ENCODE measurements at regions not wholly inside any gene's neighbourhood (a gene's known extent, or its start where the extent isn't known, plus 50 kb on each side); places are given as distances from the start of the nearest gene placed in this dataset.

DNA sequence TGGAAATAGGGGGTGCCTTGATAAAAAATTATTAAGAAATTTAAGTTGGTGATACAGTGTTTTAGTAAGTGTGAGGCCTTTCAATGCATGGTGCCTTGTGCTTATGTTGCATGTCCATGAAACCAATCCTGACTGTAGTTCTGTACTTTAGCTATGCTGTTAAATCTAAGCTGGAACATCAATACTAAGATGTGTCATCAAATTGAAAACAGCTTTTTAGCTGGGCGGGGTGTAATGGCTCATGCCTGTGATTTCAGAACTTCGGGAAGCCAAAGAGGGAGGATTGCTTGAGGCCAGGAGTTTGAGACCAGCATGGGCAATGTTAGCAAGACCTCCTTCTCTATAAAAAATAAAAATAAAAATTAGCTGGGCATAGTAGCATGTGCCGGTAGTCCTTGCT, 930.3 kb upstream of the PCDH9 start:
- no peak for DNase-seq
- H3K9me3 Mint-ChIP-seq (ENCODE audit: low read depth): peaks cover 2% of the 10 kb centered on the region
- no peak for ATAC-seq
- no peak overlapping the region for H3K4me3 Mint-ChIP-seq
- H3K27ac Mint-ChIP-seq: no peak overlapping the region
- no peaks in the 10 kb centered on the region for H3K27me3 Mint-ChIP-seq
- CTCF ChIA-PET: no interaction called here
- H3K36me3 Mint-ChIP-seq: no peaks in the 10 kb centered on the region
- H3K4me1 Mint-ChIP-seq: no peaks in the 10 kb centered on the region

- CTCF ChIA-PET: no interaction called here
- Mint-ChIP-seq H3K36me3 (no peaks in the 10 kb centered on the region), H3K27ac (no peak overlapping the region), H3K4me3 (no peak overlapping the region), H3K27me3 (no peaks in the 10 kb centered on the region), H3K4me1 (no peaks in the 10 kb centered on the region), H3K9me3 (ENCODE audit: low read depth) (peaks cover 11% of the 10 kb centered on the region)
- no peak for DNase-seq
- ATAC-seq: no peak
Observed at GRCh38 chr13:68152414-68152813, 922.3 kb upstream of the PCDH9 start.

- DNase-seq (no peak), ATAC-seq (no peak)
- Mint-ChIP-seq H3K4me3 (no peak overlapping the region), H3K36me3 (no peaks in the 10 kb centered on the region), H3K4me1 (no peaks in the 10 kb centered on the region), H3K27me3 (no peaks in the 10 kb centered on the region), H3K9me3 (ENCODE audit: low read depth) (peaks cover 10% of the 10 kb centered on the region), H3K27ac (no peak overlapping the region)
- CTCF ChIA-PET: no interaction called here
Observed at GRCh38 chr13:68145852-68146251, 915.7 kb upstream of the PCDH9 start.

GRCh38 chr13:68128297-68128915, 898.3 kb upstream of the PCDH9 start:
- no peaks in the 10 kb centered on the region for H3K27me3 Mint-ChIP-seq
- CTCF ChIA-PET: no interaction called here
- no peaks in the 10 kb centered on the region for H3K36me3 Mint-ChIP-seq
- ATAC-seq (no peak), DNase-seq (no peak)
- no peak overlapping the region for H3K4me3 Mint-ChIP-seq
- H3K4me1 Mint-ChIP-seq: no peaks in the 10 kb centered on the region
- no peak overlapping the region for H3K27ac Mint-ChIP-seq
- peaks cover 10% of the 10 kb centered on the region for H3K9me3 Mint-ChIP-seq (ENCODE audit: low read depth)

DNA sequence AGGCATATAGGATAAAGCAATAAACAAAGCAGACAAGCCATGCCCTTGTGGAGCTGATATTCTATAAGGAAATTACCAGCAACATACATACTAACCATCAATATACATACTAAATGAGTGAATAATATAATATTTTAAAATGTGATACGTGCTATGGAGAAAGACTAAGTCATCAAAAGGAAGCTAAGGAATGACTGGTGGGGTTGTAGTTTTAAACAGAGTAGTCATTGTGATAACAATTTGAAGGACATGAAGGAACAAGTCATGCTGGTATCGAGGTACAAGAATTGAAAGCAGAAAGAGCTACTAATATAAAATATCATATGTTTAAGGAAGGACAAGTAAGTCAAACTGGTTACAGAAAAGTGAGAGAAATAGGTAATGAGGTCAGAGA, 894.9 kb upstream of the PCDH9 start:
- H3K4me3 Mint-ChIP-seq: no peak overlapping the region
- H3K9me3 Mint-ChIP-seq (ENCODE audit: low read depth): peaks cover 6% of the 10 kb centered on the region
- ATAC-seq (no peak), DNase-seq (no peak)
- H3K36me3 Mint-ChIP-seq: no peaks in the 10 kb centered on the region
- H3K27ac Mint-ChIP-seq: no peak overlapping the region
- H3K27me3 Mint-ChIP-seq: no peaks in the 10 kb centered on the region
- CTCF ChIA-PET: no interaction called here
- no peaks in the 10 kb centered on the region for H3K4me1 Mint-ChIP-seq

DNA sequence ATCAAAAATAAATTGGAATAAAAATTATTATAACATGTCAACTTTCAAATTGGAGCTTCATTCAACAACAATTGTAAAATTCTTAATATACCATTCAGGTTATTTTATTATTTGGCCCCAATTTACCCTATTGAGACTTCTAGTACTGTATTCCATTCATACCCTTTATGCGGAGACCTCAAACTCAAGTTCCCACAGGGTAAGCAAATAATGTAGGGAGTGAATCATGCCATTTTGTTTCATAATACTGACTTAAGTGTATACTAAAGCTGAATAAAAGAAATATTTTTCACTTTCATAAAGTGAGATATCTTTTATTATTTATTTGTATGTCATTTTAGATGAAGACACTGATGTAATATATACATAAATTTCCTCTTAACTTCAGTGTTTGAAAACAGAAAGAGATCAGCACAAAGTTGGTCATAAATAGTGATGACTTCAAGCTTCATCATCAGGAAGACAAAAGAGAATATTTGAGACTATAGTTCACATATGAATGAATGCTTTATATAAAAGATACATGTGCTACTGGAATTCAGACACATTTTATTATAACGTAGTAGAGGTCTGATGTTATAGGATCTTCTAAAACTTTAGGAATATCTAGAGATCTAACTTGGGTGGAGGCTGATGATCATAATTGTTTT, 894.4 kb upstream of the PCDH9 start:
- ATAC-seq (no peak), DNase-seq (no peak)
- no peaks in the 10 kb centered on the region for H3K27me3 Mint-ChIP-seq
- no peak overlapping the region for H3K4me3 Mint-ChIP-seq
- no peaks in the 10 kb centered on the region for H3K4me1 Mint-ChIP-seq
- no peak overlapping the region for H3K27ac Mint-ChIP-seq
- H3K9me3 Mint-ChIP-seq (ENCODE audit: low read depth): peaks cover 2% of the 10 kb centered on the region
- H3K36me3 Mint-ChIP-seq: no peaks in the 10 kb centered on the region
- CTCF ChIA-PET: no interaction called here

DNA sequence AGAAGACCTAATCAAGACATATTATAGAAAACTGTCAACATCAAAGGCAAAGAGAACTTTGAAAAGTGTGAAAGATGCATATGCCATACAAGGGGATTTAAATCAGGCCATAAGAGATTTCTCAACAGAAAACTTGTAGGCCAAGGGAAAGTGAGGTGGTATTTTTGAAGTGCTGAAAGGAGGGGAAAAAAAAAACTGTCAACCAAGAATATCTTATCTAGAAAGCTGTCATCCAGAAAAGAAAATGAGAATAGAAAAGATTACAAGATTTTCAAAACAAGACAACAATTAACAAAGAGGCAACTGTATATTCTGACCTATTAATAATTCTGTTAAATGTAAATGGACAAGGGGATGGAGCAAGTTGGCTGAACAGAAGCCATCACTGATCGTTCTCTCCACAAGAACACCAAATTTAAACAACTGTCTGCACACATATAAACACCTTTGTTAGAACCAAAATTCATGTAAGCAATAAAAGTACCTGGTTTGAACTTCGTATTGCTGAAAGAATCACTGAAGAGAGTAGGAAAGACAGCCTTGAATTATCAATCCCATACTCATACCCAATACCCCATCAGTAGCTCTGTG, 880.1 kb upstream of the PCDH9 start:
- H3K27me3 Mint-ChIP-seq: no peaks in the 10 kb centered on the region

GRCh38 chr13:68107667-68108066, 877.5 kb upstream of the PCDH9 start:
- no peaks in the 10 kb centered on the region for H3K27me3 Mint-ChIP-seq

More for the DNA sequence above, 880.1 kb upstream of the PCDH9 start:
- no peak for ATAC-seq
- H3K27ac Mint-ChIP-seq: no peak overlapping the region
- H3K4me1 Mint-ChIP-seq: no peaks in the 10 kb centered on the region
- no peak overlapping the region for H3K4me3 Mint-ChIP-seq
- peaks cover 13% of the 10 kb centered on the region for H3K9me3 Mint-ChIP-seq (ENCODE audit: low read depth)
- no peak for DNase-seq
- H3K36me3 Mint-ChIP-seq: no peaks in the 10 kb centered on the region
- CTCF ChIA-PET: no interaction called here

DNA sequence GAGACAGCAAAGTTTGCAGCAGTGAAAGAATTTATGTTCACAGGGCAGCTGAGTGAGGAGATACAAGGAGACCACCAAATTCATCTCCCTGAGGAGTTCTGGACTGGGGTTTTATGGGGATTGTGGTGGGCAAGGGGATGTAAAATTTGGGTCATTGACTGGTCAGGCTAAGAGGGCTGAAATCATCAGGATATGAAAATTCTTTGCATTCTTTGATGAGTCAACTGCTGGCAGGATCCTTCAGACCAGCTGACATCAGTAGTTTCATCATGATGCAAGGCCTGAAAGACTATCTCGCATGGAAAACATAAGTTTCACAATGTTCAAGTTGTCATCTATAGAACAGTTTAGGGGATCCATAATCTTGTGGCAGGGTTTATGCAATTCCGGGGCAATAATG, 869.5 kb upstream of the PCDH9 start:
- CTCF ChIA-PET: no interaction called here
- no peak for ATAC-seq
- no peaks in the 10 kb centered on the region for H3K27me3 Mint-ChIP-seq
- no peak overlapping the region for H3K27ac Mint-ChIP-seq
- peaks cover 17% of the 10 kb centered on the region for H3K9me3 Mint-ChIP-seq (ENCODE audit: low read depth)
- no peak for DNase-seq
- H3K4me1 Mint-ChIP-seq: no peaks in the 10 kb centered on the region
- H3K4me3 Mint-ChIP-seq: no peak overlapping the region
- H3K36me3 Mint-ChIP-seq: no peaks in the 10 kb centered on the region

More at GRCh38 chr13:68107667-68108066, 877.5 kb upstream of the PCDH9 start:
- DNase-seq: no peak
- Mint-ChIP-seq H3K27ac (no peak overlapping the region), H3K4me1 (no peaks in the 10 kb centered on the region), H3K9me3 (ENCODE audit: low read depth) (peaks cover 13% of the 10 kb centered on the region), H3K36me3 (no peaks in the 10 kb centered on the region), H3K4me3 (no peak overlapping the region)
- CTCF ChIA-PET: no interaction called here
- no peak for ATAC-seq

- Mint-ChIP-seq H3K27me3 (no peaks in the 10 kb centered on the region), H3K27ac (no peak overlapping the region), H3K36me3 (no peaks in the 10 kb centered on the region), H3K9me3 (ENCODE audit: low read depth) (peaks cover 2% of the 10 kb centered on the region), H3K4me3 (no peak overlapping the region), H3K4me1 (no peaks in the 10 kb centered on the region)
- CTCF ChIA-PET: no interaction called here
- ATAC-seq: no peak
- DNase-seq: no peak
Observed at GRCh38 chr13:68081061-68081460, 850.9 kb upstream of the PCDH9 start.

- Mint-ChIP-seq H3K27me3 (no peaks in the 10 kb centered on the region), H3K27ac (no peak overlapping the region), H3K9me3 (ENCODE audit: low read depth) (peaks cover 2% of the 10 kb centered on the region), H3K4me3 (no peak overlapping the region), H3K4me1 (no peaks in the 10 kb centered on the region), H3K36me3 (no peaks in the 10 kb centered on the region)
- ATAC-seq (no peak), DNase-seq (no peak)
- CTCF ChIA-PET: no interaction called here
Observed at GRCh38 chr13:68078874-68079273, 848.7 kb upstream of the PCDH9 start.

GRCh38 chr13:68078469-68078868, 848.3 kb upstream of the PCDH9 start:
- Mint-ChIP-seq H3K27ac (no peak overlapping the region), H3K36me3 (no peaks in the 10 kb centered on the region), H3K27me3 (no peaks in the 10 kb centered on the region), H3K9me3 (ENCODE audit: low read depth) (peaks cover 2% of the 10 kb centered on the region), H3K4me3 (no peak overlapping the region), H3K4me1 (no peaks in the 10 kb centered on the region)
- ATAC-seq: no peak
- DNase-seq: no peak
- CTCF ChIA-PET: no interaction called here

DNA sequence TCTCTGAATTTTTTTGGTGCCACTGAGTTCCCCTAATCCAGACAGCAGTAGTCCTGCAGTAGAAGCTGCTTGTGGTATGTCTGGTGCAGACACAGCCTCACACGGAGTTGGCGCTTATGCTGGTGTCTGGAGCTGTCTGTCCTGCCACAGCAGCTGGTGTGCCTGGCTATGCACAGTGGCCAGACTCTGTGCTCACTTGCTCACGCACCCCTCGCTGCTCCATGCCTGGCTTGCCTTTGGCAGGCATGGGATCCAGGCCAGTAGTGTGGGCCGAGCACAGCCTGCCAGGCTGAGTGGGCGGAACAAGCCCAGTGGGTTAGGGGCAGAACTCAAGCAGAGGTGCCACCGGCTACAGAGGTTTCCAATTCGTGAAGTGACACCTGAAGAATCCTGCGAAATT, 845.9 kb upstream of the PCDH9 start:
- ATAC-seq (no peak), DNase-seq (no peak)
- H3K9me3 Mint-ChIP-seq (ENCODE audit: low read depth): peaks cover 2% of the 10 kb centered on the region
- no peaks in the 10 kb centered on the region for H3K27me3 Mint-ChIP-seq
- H3K4me3 Mint-ChIP-seq: no peak overlapping the region
- no peaks in the 10 kb centered on the region for H3K4me1 Mint-ChIP-seq
- CTCF ChIA-PET: no interaction called here
- no peaks in the 10 kb centered on the region for H3K36me3 Mint-ChIP-seq
- H3K27ac Mint-ChIP-seq: no peak overlapping the region

DNA sequence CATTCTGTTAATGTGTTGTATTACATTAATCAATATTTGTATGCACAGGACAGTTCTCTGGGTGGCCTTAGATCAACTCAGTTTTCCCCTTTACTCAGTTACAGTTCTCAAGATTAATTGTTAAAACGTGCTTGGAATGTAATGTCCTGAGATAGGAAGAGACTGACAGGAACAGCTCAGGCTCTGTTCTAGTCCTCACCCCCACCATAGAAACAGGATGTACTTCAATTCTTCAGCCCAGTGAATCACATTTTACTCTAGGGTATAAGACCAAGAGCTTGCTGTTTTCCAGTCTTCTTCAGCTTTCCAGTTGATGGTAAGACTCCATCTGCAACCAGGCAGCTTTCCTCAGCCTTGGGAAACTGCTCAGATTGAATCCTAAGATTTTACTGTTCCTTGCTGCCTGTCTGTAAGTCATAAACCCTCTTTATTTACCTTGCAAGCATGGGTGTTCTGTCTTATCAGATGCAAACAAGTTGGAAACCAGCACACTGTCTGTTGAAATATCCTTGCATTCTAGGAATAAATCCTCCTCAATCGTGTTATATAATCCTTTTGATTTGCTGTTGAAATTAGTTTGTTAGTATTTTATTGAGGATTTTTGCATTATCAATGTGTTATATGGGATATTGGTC, 836.9 kb upstream of the PCDH9 start:
- Mint-ChIP-seq H3K4me1 (no peaks in the 10 kb centered on the region), H3K9me3 (ENCODE audit: low read depth) (peaks cover 5% of the 10 kb centered on the region), H3K4me3 (no peak overlapping the region), H3K36me3 (no peaks in the 10 kb centered on the region), H3K27me3 (no peaks in the 10 kb centered on the region), H3K27ac (no peak overlapping the region)
- no peak for ATAC-seq
- CTCF ChIA-PET: no interaction called here
- no peak for DNase-seq

Measured in activated CD8-positive, alpha-beta memory T cell treated with anti-CD3 and anti-CD28 coated beads, Interleukin-2, amount 10 ng/mL, durations not matched to agents 7 days and 5 days (primary cell).